SK-N-SH (cell line): ENCODE measurements at regions not wholly inside any gene's neighbourhood (a gene's known extent, or its start where the extent isn't known, plus 50 kb on each side); places are given as distances from the start of the nearest gene placed in this dataset.

Experiments used
- MXI1 ChIP-seq: IDR thresholded peaks from 2 replicates; pipeline ENCODE4 v1.6.1; 2012; ENCODE audit warnings: mild to moderate bottlenecking, low read depth, low read length, improper control_type of control experiment
- TF ChIP-seq, protein P1 (sequence below): fragments of 200-600 bp; sonication (generic); IDR thresholded peaks from 2 replicates; pipeline ENCODE4 v1.6.1; 2017; ENCODE audit warnings: antibody characterized with exemption, mild to moderate bottlenecking, moderate library complexity

DNA sequence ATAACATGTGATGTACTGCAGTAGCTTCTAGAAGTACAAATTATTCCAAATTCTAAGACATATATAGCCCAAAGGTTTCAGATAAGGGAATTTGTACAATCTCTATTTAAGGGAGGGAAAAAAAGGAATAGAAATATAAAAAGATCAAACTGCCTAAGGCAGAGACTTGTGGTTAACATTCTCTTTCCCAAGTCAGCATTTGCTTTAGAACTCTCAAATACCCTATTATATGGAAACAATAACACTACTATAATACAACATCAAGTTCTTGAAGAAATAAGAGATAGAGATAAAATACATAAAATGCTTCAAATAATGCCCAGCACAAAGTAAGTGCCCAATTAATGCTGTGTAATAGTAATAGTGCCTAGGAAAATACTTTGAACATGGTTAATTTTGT is 123.1 kb downstream of the CRPPA start:
- TF ChIP-seq, protein P1, sequence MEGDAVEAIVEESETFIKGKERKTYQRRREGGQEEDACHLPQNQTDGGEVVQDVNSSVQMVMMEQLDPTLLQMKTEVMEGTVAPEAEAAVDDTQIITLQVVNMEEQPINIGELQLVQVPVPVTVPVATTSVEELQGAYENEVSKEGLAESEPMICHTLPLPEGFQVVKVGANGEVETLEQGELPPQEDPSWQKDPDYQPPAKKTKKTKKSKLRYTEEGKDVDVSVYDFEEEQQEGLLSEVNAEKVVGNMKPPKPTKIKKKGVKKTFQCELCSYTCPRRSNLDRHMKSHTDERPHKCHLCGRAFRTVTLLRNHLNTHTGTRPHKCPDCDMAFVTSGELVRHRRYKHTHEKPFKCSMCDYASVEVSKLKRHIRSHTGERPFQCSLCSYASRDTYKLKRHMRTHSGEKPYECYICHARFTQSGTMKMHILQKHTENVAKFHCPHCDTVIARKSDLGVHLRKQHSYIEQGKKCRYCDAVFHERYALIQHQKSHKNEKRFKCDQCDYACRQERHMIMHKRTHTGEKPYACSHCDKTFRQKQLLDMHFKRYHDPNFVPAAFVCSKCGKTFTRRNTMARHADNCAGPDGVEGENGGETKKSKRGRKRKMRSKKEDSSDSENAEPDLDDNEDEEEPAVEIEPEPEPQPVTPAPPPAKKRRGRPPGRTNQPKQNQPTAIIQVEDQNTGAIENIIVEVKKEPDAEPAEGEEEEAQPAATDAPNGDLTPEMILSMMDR = no peak
- no peak for TF ChIP-seq MXI1
